AG09319 (cell line): ENCODE measurements at regions not wholly inside any gene's neighbourhood (a gene's known extent, or its start where the extent isn't known, plus 50 kb on each side); places are given as distances from the start of the nearest gene placed in this dataset.

Source experiments
- DNase-seq: peaks from one replicate; pipeline ENCODE4 v3.0.0-alpha.2; 2010; ENCODE audit warnings: low read depth; ENCODE audit errors: extremely low read depth
- TF ChIP-seq, protein P1 (sequence below): IDR thresholded peaks from 2 replicates; pipeline ENCODE4 v1.5.1; 2011; ENCODE audit warnings: low read depth, mild to moderate bottlenecking, inconsistent platforms, low read length, moderate library complexity

DNA sequence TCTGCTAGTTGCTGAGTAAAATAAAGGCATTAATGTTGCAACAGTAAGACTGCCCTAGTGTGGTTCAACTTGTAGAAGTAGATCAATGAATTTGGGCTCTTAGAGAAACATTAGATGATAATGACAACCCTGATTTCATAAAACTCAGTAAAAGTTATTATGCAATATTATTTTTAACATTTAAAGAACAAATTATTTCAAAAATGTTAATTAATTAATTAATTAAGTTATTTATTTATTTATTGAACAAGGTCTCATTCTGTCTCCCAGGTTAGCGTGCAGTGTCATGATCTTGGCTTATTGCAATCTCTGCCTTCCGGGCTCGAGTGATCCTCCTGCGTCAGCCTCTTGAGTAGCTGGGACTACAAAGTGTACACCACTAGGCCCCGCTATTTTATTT, 1016.4 kb downstream of the VRK1 start:
- DNase-seq: no peak
- TF ChIP-seq, protein P1, sequence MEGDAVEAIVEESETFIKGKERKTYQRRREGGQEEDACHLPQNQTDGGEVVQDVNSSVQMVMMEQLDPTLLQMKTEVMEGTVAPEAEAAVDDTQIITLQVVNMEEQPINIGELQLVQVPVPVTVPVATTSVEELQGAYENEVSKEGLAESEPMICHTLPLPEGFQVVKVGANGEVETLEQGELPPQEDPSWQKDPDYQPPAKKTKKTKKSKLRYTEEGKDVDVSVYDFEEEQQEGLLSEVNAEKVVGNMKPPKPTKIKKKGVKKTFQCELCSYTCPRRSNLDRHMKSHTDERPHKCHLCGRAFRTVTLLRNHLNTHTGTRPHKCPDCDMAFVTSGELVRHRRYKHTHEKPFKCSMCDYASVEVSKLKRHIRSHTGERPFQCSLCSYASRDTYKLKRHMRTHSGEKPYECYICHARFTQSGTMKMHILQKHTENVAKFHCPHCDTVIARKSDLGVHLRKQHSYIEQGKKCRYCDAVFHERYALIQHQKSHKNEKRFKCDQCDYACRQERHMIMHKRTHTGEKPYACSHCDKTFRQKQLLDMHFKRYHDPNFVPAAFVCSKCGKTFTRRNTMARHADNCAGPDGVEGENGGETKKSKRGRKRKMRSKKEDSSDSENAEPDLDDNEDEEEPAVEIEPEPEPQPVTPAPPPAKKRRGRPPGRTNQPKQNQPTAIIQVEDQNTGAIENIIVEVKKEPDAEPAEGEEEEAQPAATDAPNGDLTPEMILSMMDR: no peak

DNA sequence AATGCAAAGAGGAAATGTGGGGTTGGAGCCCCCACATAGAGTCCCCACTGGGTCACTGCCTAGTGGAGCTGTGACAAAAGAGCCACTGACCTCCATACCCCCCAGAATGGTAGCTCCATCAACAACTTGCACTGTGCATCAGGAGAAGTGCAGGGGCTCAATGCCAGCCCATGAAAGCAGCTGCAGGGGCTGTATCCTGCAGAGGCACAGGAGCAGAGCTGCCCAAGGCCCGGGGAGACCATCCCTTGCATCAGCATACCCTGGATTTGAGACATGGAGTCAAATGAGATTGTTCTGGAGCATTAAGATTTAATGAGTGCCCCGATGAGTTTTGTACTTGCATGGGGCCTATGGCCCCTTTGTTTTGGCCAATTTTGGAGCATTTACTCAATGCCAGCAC, 1023.6 kb downstream of the VRK1 start:
- TF ChIP-seq, protein P1: no peak
- DNase-seq: no peak

GRCh38 chr14:97824218-97824617, 1027.0 kb downstream of the VRK1 start:
- TF ChIP-seq, protein P1: no peak
- DNase-seq: no peak

DNA sequence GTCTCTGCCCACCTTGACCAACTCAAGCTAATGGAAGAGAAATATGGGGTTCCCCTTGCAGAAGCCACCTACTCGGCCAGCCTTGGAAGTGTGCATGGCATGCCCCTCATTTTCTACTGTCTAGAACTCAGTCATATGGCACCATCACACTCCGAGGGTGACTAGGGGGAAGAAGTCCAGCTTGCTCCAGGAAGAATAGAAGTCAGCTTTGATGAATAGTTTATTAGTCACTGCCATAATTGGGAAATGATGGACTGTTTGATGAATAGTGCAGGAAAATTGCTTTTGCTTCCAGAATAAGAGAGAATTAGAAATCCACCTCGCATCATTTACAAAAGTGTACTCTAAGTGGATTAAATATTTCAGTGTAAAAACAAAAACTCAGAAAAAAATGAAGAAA, 1030.6 kb downstream of the VRK1 start:
- TF ChIP-seq, protein P1: no peak
- no peak for DNase-seq

DNA sequence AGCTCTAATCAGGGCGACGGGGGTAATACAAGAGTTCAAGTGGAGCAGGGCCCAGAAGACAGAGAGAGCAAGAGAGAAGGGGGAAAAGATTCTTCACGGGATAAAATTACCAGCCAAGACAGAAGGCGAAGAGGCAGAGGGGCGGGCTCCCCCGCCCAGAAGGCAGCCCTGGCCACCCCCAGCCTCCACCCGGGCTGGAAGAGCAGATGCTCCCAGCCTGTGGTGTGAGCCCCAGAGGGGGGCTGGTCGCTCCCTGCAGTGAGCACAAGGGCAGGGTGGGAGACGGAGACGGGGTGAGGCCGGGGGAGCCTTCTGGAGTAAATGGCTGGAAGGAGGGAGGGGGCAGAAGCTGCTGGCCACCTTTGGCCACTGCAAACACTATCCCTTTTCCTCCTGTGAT, 1035.6 kb downstream of the VRK1 start:
- DNase-seq: no peak
- TF ChIP-seq, protein P1: no peak

GRCh38 chr14:97838986-97839385, 1041.8 kb downstream of the VRK1 start:
- DNase-seq: no peak
- TF ChIP-seq, protein P1: no peak

DNA sequence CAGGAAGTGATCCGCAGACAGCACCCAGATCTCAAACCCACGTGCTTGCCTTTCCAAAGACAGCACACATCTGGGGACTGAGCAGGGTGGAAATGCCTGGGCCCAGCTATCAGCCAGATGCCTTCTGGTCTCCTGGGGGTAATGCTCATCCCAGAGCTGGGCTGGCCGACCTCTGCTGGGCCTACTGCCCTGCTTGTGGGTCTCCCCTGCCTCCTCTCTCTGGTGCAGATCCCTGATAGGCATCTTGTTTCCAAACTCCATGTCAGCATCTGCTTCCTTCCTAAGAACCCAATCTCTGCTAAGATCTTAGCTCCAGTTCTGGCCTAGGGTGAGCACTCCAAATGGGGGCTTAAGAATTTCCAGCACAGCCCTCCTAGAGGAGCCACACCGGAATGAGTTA, 1043.0 kb downstream of the VRK1 start:
- no peak for DNase-seq

More for the DNA sequence above, 1043.0 kb downstream of the VRK1 start:
- TF ChIP-seq, protein P1: no peak
